GM18520 (cell line): ENCODE measurements at regions not wholly inside any gene's neighbourhood (a gene's known extent, or its start where the extent isn't known, plus 50 kb on each side); places are given as distances from the start of the nearest gene placed in this dataset.

Source experiments
- ATAC-seq: cut with Tn5 transposase; IDR thresholded peaks from one replicate; pipeline ENCODE4 v1.9.1; 2021; ENCODE audit not compliant: unreplicated experiment

GRCh38 chr6:102387326-102388033 is 994.0 kb downstream of the GRIK2 start:
- ATAC-seq: no peak

DNA sequence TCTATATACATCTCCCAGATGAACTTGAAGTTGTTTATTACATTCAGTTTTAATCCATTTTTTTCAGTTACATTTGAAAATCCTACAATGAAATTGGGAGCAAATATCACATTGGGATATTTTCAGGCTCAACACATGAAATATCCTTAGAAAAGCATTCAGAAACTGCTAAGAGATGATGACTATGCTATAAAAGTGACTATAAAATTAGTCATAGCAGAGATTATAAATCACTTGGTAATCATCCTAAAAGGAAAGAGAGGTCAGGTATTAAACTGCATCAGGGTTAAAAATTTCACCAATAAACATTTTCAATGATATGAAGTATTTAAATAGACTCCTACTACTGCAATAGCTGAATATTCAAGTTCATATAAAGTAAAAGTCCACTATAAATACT is 987.7 kb downstream of the GRIK2 start:
- ATAC-seq: no peak

DNA sequence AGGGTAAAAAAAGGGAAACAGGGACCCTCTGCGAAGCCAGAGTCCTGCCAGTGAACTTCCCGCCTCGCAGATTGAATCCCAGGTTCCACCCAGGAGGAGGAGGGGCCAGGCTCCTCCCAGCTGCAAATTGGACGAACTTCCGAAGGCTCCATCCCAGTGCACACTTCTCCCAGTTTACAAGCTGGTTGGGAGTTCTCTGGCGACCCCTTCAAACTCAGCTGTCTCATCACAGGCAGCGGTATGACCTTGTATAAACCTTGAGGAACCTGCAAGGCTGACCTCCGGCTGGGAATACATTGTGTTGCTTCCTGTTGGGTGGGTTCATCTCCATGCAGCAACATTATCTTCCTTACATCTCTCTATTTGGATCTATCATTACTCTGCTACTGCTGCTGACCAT is 962.7 kb downstream of the GRIK2 start:
- no peak for ATAC-seq

GRCh38 chr6:102355578-102355977 is 962.1 kb downstream of the GRIK2 start:
- ATAC-seq: no peak

DNA sequence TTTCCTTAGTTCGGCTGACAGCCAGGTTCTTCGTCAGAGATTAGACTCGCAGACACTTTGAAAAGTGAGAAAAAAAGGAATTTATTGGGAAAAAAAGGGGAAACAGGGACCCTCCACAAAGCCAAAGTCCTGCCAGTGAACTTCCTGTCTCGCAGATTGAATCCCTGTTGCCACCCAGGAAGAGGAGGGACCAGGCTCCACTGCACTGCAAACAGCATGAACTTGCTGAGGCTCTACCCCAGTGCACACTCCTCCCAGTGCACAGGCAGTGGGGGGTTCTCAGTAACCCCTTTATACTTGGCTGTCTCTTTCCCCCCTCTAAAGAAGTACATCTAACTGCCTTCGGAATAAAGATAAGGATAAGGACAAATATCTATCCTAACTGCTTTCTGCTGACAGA is 959.0 kb downstream of the GRIK2 start:
- ATAC-seq: no peak

DNA sequence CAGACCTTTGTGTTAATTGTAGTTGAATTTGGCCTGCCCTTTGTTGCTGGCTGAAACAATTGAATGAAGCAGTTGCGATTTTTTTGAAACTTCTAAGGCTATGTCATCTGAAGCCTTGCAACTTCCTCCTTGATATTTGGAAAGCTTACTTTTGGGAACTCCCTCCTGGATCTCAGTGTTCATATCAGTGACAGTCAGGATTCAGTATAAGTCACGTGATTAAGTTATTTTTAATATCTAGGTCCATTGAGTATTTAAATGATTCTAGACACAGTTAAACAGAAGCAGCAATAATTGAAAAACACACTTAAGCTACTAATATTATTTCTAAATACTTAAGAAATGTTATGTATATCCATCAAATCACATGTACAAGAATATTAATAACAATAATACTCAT is 951.3 kb downstream of the GRIK2 start:
- ATAC-seq: no peak

DNA sequence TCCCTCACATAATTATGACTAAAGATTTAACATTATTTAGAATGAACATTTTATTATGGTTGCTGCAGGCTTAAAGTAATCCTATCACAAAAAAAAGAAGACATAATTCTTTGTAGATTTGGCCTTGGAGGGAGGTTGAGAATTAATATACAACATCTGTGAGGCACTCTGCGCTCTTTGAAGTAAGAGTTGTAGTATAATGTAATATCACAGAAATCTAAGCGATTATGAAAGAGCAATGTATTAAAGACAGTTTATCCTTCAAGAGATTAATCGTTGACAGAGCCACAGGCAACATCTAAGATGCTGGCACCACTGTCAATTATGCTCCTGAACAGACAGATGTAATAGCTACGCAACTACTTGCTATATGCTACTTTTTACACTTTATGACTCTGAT is 946.8 kb downstream of the GRIK2 start:
- ATAC-seq: no peak

DNA sequence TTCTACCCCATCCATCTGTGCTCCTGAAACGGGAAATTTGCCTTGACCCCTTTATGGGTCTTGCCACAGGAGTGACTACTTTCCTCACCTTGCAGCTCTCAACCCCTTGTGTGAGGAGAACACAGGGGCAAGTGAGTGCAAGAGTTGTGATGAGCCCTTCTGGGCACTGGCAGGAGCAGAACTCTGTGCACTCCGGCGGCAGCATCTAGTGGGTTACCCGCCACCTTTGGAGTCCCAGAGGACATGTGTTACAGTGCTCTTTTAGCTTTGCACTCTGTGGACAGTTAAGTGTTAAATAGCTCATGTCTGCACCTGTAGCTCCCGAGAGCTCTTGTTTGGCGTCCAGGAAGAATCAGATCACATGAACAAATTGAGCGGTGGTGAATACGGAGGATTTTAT is 940.2 kb downstream of the GRIK2 start:
- ATAC-seq: no peak

GRCh38 chr6:102327697-102328225 is 934.3 kb downstream of the GRIK2 start:
- ATAC-seq: no peak

GRCh38 chr6:102313699-102314098 is 920.2 kb downstream of the GRIK2 start:
- ATAC-seq: no peak

DNA sequence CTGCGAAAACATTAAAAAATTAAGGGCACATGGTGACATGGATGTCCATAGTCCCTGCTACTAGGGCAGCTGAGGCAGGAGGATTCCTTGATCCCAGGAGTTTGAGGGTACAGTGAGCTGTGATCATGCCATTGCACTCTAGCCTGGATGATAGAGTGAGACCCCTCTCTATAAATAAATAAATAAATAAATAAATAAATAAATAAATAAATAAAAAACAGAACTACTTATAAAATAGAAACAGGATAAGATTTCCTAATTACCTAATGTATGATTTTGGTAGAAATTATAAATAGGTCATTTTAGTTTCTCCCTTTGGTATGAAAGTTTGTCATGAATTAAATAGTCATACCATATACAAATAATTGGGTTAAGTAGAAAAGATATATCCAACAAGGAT is 916.2 kb downstream of the GRIK2 start:
- ATAC-seq: no peak

DNA sequence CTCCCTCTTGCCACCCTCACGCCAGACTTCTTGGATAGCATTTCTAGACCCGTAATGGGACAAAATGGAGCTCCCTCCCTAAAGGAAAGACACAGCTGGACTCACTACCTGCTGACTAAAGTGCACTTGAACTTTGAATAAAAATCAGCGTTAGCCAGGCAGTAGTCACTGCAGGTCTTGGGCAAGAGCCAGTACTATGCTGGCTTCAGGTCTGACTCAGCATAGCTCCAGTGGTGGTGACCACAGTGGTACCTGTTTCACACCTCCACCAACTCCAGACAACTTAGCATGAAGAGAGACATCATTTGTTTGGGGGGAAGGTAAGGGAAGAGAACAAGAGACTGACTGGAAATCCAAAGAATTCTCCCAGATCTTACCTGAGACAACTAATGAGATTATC is 906.8 kb downstream of the GRIK2 start:
- no peak for ATAC-seq

DNA sequence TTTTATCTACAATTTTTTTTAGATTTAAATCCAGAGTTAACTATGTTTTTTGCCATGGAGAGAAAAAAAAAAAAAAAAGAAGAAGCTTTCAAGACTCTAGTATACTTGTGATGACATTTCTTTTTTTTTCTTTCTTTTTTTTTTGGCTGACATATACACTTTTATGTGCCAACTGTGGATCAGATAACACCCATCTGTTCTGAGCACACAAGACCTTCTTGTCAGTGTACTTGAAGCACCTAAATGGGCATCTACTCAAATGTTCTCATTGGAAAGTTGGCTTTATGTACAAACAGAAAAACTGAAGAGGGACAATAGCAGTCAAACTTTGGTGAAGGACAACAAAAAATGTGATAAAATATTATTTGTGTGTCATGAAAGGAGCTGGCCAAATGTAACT is 904.5 kb downstream of the GRIK2 start:
- no peak for ATAC-seq
